GM10266 (cell line): ENCODE measurements at regions not wholly inside any gene's neighbourhood (a gene's known extent, or its start where the extent isn't known, plus 50 kb on each side); places are given as distances from the start of the nearest gene placed in this dataset.

ENCODE experiments used
- DNase-seq: peaks from one replicate; pipeline ENCODE4 v3.0.0; 2012; ENCODE audit errors: extremely low spot score
- CTCF ChIP-seq: IDR thresholded peaks from 2 replicates; pipeline ENCODE4 v1.5.1; 2012; ENCODE audit warnings: mild to moderate bottlenecking, low read depth; ENCODE audit not compliant: control insufficient read depth, insufficient read depth; ENCODE audit errors: missing control alignments

- no peak for DNase-seq
- no peak for TF ChIP-seq CTCF
Observed at GRCh38 chr7:86923527-86923926, 135.9 kb downstream of the ELAPOR2 start.

GRCh38 chr7:86920154-86920553 lies 139.3 kb downstream of the ELAPOR2 start:
- TF ChIP-seq CTCF: no peak
- no peak for DNase-seq

- no peak for DNase-seq
- TF ChIP-seq CTCF: no peak
Observed at GRCh38 chr7:86918245-86918644, 141.2 kb downstream of the ELAPOR2 start.

GRCh38 chr7:86916277-86916825 lies 143.1 kb downstream of the ELAPOR2 start:
- no peak for TF ChIP-seq CTCF
- DNase-seq: no peak

GRCh38 chr7:86914551-86914950 lies 144.9 kb downstream of the ELAPOR2 start:
- TF ChIP-seq CTCF: peak; percentile 41
- no peak for DNase-seq
